ENCODE measurements at regions not wholly inside any gene's neighbourhood (a gene's known extent, or its start where the extent isn't known, plus 50 kb on each side); places are given as distances from the start of the nearest gene placed in this dataset.

DNA sequence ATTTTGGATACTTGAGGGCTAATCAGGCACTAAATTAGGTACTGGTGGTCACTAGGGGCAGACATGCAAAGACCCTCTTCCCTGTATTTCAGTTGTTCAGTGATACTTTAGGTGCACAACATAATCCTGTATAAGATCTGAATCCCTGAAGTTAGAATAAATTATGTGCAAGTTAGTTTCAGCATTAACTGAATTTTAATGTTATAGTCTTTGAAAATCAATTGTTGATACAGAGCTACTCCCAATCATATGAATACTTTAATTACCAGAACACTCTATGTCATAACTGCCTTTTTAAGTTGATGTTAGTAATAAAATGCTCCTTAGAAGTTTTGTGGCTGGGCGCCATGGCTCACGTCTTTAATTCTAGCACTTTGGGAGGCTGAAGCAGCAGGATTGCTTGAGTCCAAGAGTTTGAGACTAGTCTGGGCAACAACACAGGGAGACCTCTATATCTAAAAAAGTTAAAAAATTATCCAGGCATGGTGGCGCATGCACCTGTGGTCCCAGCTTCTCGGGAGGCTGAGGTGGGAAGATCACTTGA, 87.1 kb upstream of the SKAP2 start:
- no peaks in the 10 kb centered on the region for H3K9me3 ChIP-seq (ENCODE audit: control extremely low read depth in 1 of 3, control insufficient read depth in 2 of 3, insufficient read depth in 1 of 3, low read length in 2 of 3)
- no peak overlapping the region for H3K27ac ChIP-seq (ENCODE audit: low read length in 2 of 2)
- Mint-ChIP-seq H3K9me3 (ENCODE audit: insufficient read depth) (no peaks in the 10 kb centered on the region), H3K27me3 (peaks cover 38% of the 10 kb centered on the region), H3K4me3 (no peak overlapping the region), H3K4me1 (no peaks in the 10 kb centered on the region), H3K27ac (no peak overlapping the region)
- H3K27me3 ChIP-seq (replicated peaks in 1 of 4; ENCODE audit: control extremely low read depth in 1 of 4, control insufficient read depth in 3 of 4, insufficient read depth in 4 of 4, low read length in 3 of 4) = peaks cover 0 to 5% (median 0%) of the 10 kb centered on the region in 4 experiments
- H3K4me2 ChIP-seq (replicated peaks; ENCODE audit: low read depth, low read length, poor library complexity, severe bottlenecking) = no peak overlapping the region
- no peak for TF ChIP-seq EZH2 (IDR thresholded peaks at IDR 0.05; ENCODE audit: borderline replicate concordance, insufficient read depth, low read depth, low read length, poor library complexity, severe bottlenecking)
- H4K20me1 ChIP-seq (ENCODE audit: control insufficient read depth, insufficient read depth, low read length, poor library complexity, severe bottlenecking) = no peaks in the 10 kb centered on the region
- ChIA-PET CTCF (no interaction called here), POLR2A (no interaction called here)
- ATAC-seq (ENCODE audit: low read depth) = no peak
- no peak overlapping the region for H3K9ac ChIP-seq (ENCODE audit: low read length)
- no CpG with 5 or more reads among the region's 4 CpGs for WGBS (ENCODE audit: insufficient coverage)
- DNase-seq = no peak
- intact Hi-C loops (cut with micrococcal nuclease) = no loop called here
- H3K36me3 ChIP-seq (replicated peaks in 1 of 2; ENCODE audit: control extremely low read depth in 1 of 2, control insufficient read depth in 1 of 2, extremely low read depth in 1 of 2, insufficient read depth in 2 of 2, low read length in 1 of 2) = no peaks in the 10 kb centered on the region
- no peaks in the 10 kb centered on the region for H3K79me2 ChIP-seq (ENCODE audit: control insufficient read depth, insufficient read depth, low read length)
- no peak overlapping the region for H3K4me3 ChIP-seq (ENCODE audit: control extremely low read depth in 1 of 5, extremely low read depth in 1 of 5, insufficient read depth in 1 of 5, low read depth in 2 of 5, low read length in 4 of 5)
- H3K4me1 ChIP-seq (ENCODE audit: control insufficient read depth in 2 of 2, insufficient read depth in 2 of 2, low read length in 2 of 2) = no peaks in the 10 kb centered on the region
- H2AFZ ChIP-seq (ENCODE audit: insufficient read depth, low read depth, low read length, poor library complexity, severe bottlenecking) = no peak overlapping the region

GRCh38 chr7:26950889-26951288, 86.5 kb upstream of the SKAP2 start:
- H3K27ac Mint-ChIP-seq = no peak overlapping the region
- peaks cover 37% of the 10 kb centered on the region for H3K27me3 Mint-ChIP-seq
- Histone ChIP-seq H3K27ac (ENCODE audit: low read length in 2 of 2) (no peak overlapping the region), H3K4me1 (ENCODE audit: control insufficient read depth in 2 of 2, insufficient read depth in 2 of 2, low read length in 2 of 2) (no peaks in the 10 kb centered on the region), H3K27me3 (replicated peaks in 1 of 4; ENCODE audit: control extremely low read depth in 1 of 4, control insufficient read depth in 3 of 4, insufficient read depth in 4 of 4, low read length in 3 of 4) (peaks cover 0 to 1% (median 0%) of the 10 kb centered on the region in 4 experiments), H3K4me2 (replicated peaks; ENCODE audit: low read depth, low read length, poor library complexity, severe bottlenecking) (no peak overlapping the region), H3K79me2 (ENCODE audit: control insufficient read depth, insufficient read depth, low read length) (no peaks in the 10 kb centered on the region), H3K36me3 (replicated peaks in 1 of 2; ENCODE audit: control extremely low read depth in 1 of 2, control insufficient read depth in 1 of 2, extremely low read depth in 1 of 2, insufficient read depth in 2 of 2, low read length in 1 of 2) (no peaks in the 10 kb centered on the region), H2AFZ (ENCODE audit: insufficient read depth, low read depth, low read length, poor library complexity, severe bottlenecking) (no peak overlapping the region), H3K9ac (ENCODE audit: low read length) (no peak overlapping the region), H3K4me3 (ENCODE audit: control extremely low read depth in 1 of 5, extremely low read depth in 1 of 5, insufficient read depth in 1 of 5, low read depth in 2 of 5, low read length in 4 of 5) (no peak overlapping the region), H3K9me3 (ENCODE audit: control extremely low read depth in 1 of 3, control insufficient read depth in 2 of 3, insufficient read depth in 1 of 3, low read length in 2 of 3) (no peaks in the 10 kb centered on the region), H4K20me1 (ENCODE audit: control insufficient read depth, insufficient read depth, low read length, poor library complexity, severe bottlenecking) (no peaks in the 10 kb centered on the region)
- CTCF ChIA-PET = no interaction called here
- TF ChIP-seq CTCF (IDR thresholded peaks at IDR 0.05) = no peak
- TF ChIP-seq EZH2 (IDR thresholded peaks at IDR 0.05; ENCODE audit: borderline replicate concordance, insufficient read depth, low read depth, low read length, poor library complexity, severe bottlenecking) = no peak
- H3K4me3 Mint-ChIP-seq = no peak overlapping the region
- no CpG with 5 or more reads among the region's 2 CpGs for WGBS (ENCODE audit: insufficient coverage)
- no peaks in the 10 kb centered on the region for H3K9me3 Mint-ChIP-seq (ENCODE audit: insufficient read depth)
- POLR2A ChIA-PET = no interaction called here
- intact Hi-C loops (cut with micrococcal nuclease) = no loop called here
- no peaks in the 10 kb centered on the region for H3K4me1 Mint-ChIP-seq
- DNase-seq (no peak), ATAC-seq (ENCODE audit: low read depth) (no peak)
